Activated naive CD8-positive, alpha-beta T cell (primary cell): ENCODE measurements at regions not wholly inside any gene's neighbourhood (a gene's known extent, or its start where the extent isn't known, plus 50 kb on each side); places are given as distances from the start of the nearest gene placed in this dataset.
"Not testable (repeated sequence)": the region's sequence is repeated elsewhere in the genome, so short reads cannot be mapped to it uniquely, and the experiment has no call there.

ENCODE experiments used
- H3K27ac Mint-ChIP-seq: one replicate; pipeline ENCODE4 v1.8.0; 2021; ENCODE audit warnings: mixed read lengths
- H3K27me3 Mint-ChIP-seq: one replicate; pipeline ENCODE4 v1.8.0; 2021; ENCODE audit warnings: mixed read lengths
- H3K36me3 Mint-ChIP-seq: one replicate; pipeline ENCODE4 v1.8.0; 2021; ENCODE audit warnings: mixed read lengths
- H3K4me1 Mint-ChIP-seq: one replicate; pipeline ENCODE4 v1.8.0; 2021; ENCODE audit warnings: low read depth, mixed read lengths
- H3K4me3 Mint-ChIP-seq: one replicate; pipeline ENCODE4 v1.8.0; 2021; ENCODE audit warnings: mild to moderate bottlenecking, mixed read lengths
- H3K9me3 Mint-ChIP-seq: one replicate; pipeline ENCODE4 v1.8.0; 2021; ENCODE audit warnings: low read depth, mixed read lengths

GRCh38 chr3:188021041-188021440, 132.9 kb upstream of the LPP start:
- Mint-ChIP-seq H3K27ac (no peak overlapping the region), H3K9me3 (no peaks in the 10 kb centered on the region), H3K27me3 (no peaks in the 10 kb centered on the region), H3K4me3 (no peak overlapping the region), H3K4me1 (no peaks in the 10 kb centered on the region), H3K36me3 (no peaks in the 10 kb centered on the region)

DNA sequence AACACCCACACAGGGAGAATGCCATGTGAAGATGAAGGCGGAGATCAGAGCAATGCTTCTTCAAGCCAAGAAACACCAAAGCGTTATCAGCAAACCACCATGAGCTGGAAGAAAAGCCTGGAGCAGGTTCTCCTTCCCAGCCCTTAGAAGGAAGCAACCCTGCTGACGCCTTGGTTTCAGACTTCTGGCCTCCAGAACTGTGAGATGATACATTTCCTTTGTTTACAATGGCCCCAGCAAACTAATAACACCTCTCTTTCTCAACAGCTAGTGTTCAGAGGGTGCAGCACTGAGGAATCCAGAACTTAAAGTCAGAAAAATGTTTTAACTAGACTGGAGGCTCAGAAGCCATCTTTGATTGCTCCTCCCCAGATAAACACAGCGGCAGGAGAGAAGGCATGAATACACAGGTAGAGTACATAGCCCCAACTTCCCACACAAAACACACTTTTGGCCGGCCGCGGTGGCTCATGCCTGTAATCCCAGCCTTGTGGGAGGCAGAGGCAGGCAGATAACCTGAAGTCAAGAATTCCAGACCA, 132.4 kb upstream of the LPP start:
- H3K4me1 Mint-ChIP-seq, result no peaks in the 10 kb centered on the region
- H3K4me3 Mint-ChIP-seq, result no peak overlapping the region
- no peaks in the 10 kb centered on the region for H3K27me3 Mint-ChIP-seq
- no peak overlapping the region for H3K27ac Mint-ChIP-seq
- no peaks in the 10 kb centered on the region for H3K9me3 Mint-ChIP-seq
- no peaks in the 10 kb centered on the region for H3K36me3 Mint-ChIP-seq

- not testable (repeated sequence) for H3K4me3 Mint-ChIP-seq, H3K4me1 Mint-ChIP-seq, H3K36me3 Mint-ChIP-seq, H3K27me3 Mint-ChIP-seq, H3K9me3 Mint-ChIP-seq, H3K27ac Mint-ChIP-seq
Measured at GRCh38 chr3:188022902-188023301, 131.1 kb upstream of the LPP start.

GRCh38 chr3:188025555-188025954, 128.4 kb upstream of the LPP start:
- Mint-ChIP-seq H3K4me1 (no peaks in the 10 kb centered on the region), H3K9me3 (no peaks in the 10 kb centered on the region), H3K4me3 (no peak overlapping the region), H3K27me3 (no peaks in the 10 kb centered on the region), H3K27ac (no peak overlapping the region), H3K36me3 (no peaks in the 10 kb centered on the region)

GRCh38 chr3:188026191-188026968, 127.6 kb upstream of the LPP start:
- Mint-ChIP-seq H3K4me1 (no peaks in the 10 kb centered on the region), H3K4me3 (no peak overlapping the region), H3K9me3 (no peaks in the 10 kb centered on the region), H3K27ac (no peak overlapping the region), H3K27me3 (no peaks in the 10 kb centered on the region), H3K36me3 (no peaks in the 10 kb centered on the region)

DNA sequence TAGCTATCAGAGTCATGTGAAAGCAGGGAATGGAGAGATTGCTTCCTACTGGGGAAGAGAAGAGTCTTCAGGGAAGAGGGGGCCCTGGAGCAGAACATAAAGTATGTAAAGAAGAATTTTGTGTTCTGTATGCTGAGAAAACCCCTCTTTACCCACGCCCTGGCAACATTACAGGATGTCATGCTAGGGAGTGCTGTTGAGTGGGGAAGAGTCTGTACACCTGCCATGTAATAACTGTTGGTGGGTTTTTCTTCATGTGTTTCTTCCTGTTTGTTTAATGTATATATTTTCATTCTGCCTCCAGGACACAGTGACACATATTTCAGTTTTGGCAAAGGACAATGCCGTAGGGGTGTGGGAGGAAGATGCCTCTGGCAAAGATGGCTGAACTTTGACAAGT, 122.8 kb upstream of the LPP start:
- H3K4me1 Mint-ChIP-seq, result no peaks in the 10 kb centered on the region
- peaks cover 6% of the 10 kb centered on the region for H3K9me3 Mint-ChIP-seq
- H3K27ac Mint-ChIP-seq, result no peak overlapping the region
- no peak overlapping the region for H3K4me3 Mint-ChIP-seq
- no peaks in the 10 kb centered on the region for H3K36me3 Mint-ChIP-seq
- no peaks in the 10 kb centered on the region for H3K27me3 Mint-ChIP-seq

- H3K36me3 Mint-ChIP-seq, result no peaks in the 10 kb centered on the region
- no peak overlapping the region for H3K27ac Mint-ChIP-seq
- H3K27me3 Mint-ChIP-seq, result no peaks in the 10 kb centered on the region
- H3K9me3 Mint-ChIP-seq, result peaks cover 6% of the 10 kb centered on the region
- no peaks in the 10 kb centered on the region for H3K4me1 Mint-ChIP-seq
- H3K4me3 Mint-ChIP-seq, result no peak overlapping the region
Measured at GRCh38 chr3:188034989-188035388, 119.0 kb upstream of the LPP start.

GRCh38 chr3:188036375-188037194, 117.4 kb upstream of the LPP start:
- Mint-ChIP-seq H3K27me3 (no peaks in the 10 kb centered on the region), H3K4me1 (no peaks in the 10 kb centered on the region), H3K27ac (no peak overlapping the region), H3K36me3 (no peaks in the 10 kb centered on the region), H3K9me3 (peaks cover 6% of the 10 kb centered on the region), H3K4me3 (no peak overlapping the region)

DNA sequence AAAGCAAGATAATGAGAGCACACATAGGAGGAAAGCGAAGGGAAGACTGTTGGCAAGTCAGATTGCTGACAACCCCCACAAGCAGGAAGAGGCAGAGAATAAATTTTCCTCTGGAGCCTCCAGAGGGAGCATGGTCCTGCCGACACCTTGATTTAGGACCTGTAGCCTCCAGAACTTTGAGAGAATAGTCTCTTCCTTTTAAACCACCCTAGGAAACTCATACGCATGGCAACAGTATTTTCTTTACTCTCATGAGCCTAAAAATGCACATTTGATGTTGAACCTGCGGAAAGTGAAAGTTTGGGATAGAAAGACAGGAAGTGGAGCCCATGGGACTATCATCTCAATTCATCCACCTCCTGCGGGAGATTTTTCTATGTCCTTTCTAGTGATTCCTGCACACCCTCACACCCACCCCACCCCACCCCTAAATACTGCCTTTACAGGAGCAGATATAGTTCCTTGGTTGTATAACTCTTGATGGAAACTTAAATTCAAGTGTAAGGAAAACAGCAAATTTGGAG, 116.7 kb upstream of the LPP start:
- Mint-ChIP-seq H3K36me3 (no peaks in the 10 kb centered on the region), H3K4me3 (no peak overlapping the region), H3K27ac (no peak overlapping the region), H3K4me1 (no peaks in the 10 kb centered on the region), H3K27me3 (no peaks in the 10 kb centered on the region), H3K9me3 (peaks cover 6% of the 10 kb centered on the region)

GRCh38 chr3:188037965-188038581, 115.9 kb upstream of the LPP start:
- Mint-ChIP-seq H3K9me3 (no peaks in the 10 kb centered on the region), H3K27ac (no peak overlapping the region), H3K36me3 (no peaks in the 10 kb centered on the region), H3K27me3 (no peaks in the 10 kb centered on the region), H3K4me1 (no peaks in the 10 kb centered on the region), H3K4me3 (no peak overlapping the region)

GRCh38 chr3:188041193-188041592, 112.8 kb upstream of the LPP start:
- H3K9me3 Mint-ChIP-seq, result no peaks in the 10 kb centered on the region
- no peak overlapping the region for H3K4me3 Mint-ChIP-seq
- H3K27me3 Mint-ChIP-seq, result no peaks in the 10 kb centered on the region
- no peaks in the 10 kb centered on the region for H3K36me3 Mint-ChIP-seq
- H3K27ac Mint-ChIP-seq, result no peak overlapping the region
- no peaks in the 10 kb centered on the region for H3K4me1 Mint-ChIP-seq

DNA sequence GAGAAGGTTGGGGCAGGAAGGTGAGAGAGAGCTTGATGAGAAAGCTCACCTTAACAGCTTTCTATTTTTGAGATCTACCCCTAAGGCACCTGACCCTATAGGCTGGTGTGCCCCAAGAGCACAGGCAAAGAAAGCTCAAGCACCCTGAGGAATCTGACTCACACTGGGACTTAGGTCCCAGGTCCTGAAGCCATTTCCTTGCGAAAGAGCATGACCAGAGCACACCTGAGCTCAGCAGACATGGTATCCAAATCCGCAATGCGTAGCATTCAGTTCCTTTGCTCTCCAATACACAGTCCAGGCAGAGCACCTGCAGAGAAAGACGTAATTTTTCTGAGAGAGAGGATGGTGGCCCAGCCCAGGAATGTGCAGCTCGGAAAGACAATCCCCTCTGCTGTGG, 112.1 kb upstream of the LPP start:
- no peak overlapping the region for H3K27ac Mint-ChIP-seq
- H3K36me3 Mint-ChIP-seq, result no peaks in the 10 kb centered on the region
- H3K9me3 Mint-ChIP-seq, result no peaks in the 10 kb centered on the region
- H3K4me3 Mint-ChIP-seq, result no peak overlapping the region
- H3K27me3 Mint-ChIP-seq, result no peaks in the 10 kb centered on the region
- no peaks in the 10 kb centered on the region for H3K4me1 Mint-ChIP-seq

DNA sequence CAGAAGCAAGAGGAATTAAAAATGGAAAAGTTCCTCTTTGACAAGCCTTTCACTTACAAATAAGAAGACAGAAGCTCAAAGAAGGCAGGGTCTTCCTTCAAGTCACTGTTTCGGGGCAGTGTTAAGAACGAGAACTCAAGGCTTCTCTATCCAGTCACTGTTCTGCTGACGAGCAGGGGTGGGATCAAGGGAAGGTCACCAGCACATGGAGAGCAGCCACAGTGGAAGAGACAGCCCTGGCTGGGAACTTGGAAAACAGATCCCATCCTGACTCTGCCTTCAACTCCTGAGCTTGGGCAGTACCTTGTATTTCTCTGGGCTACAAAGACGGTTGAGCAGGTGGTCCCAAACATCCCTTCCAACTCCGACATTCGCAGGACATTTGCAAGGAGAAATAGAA, 111.5 kb upstream of the LPP start:
- Mint-ChIP-seq H3K9me3 (no peaks in the 10 kb centered on the region), H3K27ac (no peak overlapping the region), H3K27me3 (no peaks in the 10 kb centered on the region), H3K36me3 (no peaks in the 10 kb centered on the region), H3K4me1 (no peaks in the 10 kb centered on the region), H3K4me3 (no peak overlapping the region)

DNA sequence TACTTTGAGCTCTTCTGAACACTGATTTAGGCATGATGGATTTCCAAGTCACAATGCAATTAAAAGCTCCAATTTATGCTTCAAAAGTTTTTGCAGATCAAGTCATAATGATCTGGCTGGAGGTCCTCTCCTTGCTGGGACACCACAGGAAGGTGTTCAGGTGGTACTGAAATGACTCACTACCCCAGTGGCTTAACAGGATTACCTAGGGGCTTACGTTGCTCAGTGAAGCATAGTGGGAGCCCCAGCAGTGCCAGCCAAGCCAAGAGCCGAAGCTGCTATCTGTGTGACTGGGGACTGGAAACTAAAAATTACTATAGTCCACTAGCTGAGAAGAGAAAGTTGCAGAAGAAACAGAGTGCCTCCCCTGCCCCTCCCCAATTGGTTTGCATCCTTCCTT, 110.1 kb upstream of the LPP start:
- H3K27me3 Mint-ChIP-seq, result no peaks in the 10 kb centered on the region
- H3K36me3 Mint-ChIP-seq, result no peaks in the 10 kb centered on the region
- H3K4me3 Mint-ChIP-seq, result no peak overlapping the region
- H3K9me3 Mint-ChIP-seq, result no peaks in the 10 kb centered on the region
- no peak overlapping the region for H3K27ac Mint-ChIP-seq
- no peaks in the 10 kb centered on the region for H3K4me1 Mint-ChIP-seq
